PC-3 (cell line): ENCODE measurements at regions not wholly inside any gene's neighbourhood (a gene's known extent, or its start where the extent isn't known, plus 50 kb on each side); places are given as distances from the start of the nearest gene placed in this dataset.

Source experiments
- CTCF ChIP-seq: fragments of 300-600 bp; sonication (generic); conservative IDR thresholded peaks from 2 replicates; pipeline ENCODE4 v1.5.1; 2017; ENCODE audit warnings: antibody characterized with exemption, low read depth, mild to moderate bottlenecking, low read length
- EZH2 ChIP-seq: fragments of 300-600 bp; sonication (generic); IDR thresholded peaks from one replicate; pipeline ENCODE4 v1.6.1; 2017; ENCODE audit warnings: antibody characterized with exemption, mild to moderate bottlenecking, low read length; ENCODE audit not compliant: unreplicated experiment

- TF ChIP-seq CTCF (no peak), EZH2 (no peak)
Observed at GRCh38 chr1:238061967-238062613, 171.4 kb upstream of the ZP4 start.
